NB4 (cell line): ENCODE measurements at regions not wholly inside any gene's neighbourhood (a gene's known extent, or its start where the extent isn't known, plus 50 kb on each side); places are given as distances from the start of the nearest gene placed in this dataset.

Experiments
- POLR2A ChIP-seq: IDR thresholded peaks from 2 replicates; pipeline ENCODE4 v1.6.1; 2011; ENCODE audit warnings: mild to moderate bottlenecking; ENCODE audit not compliant: insufficient read length; ENCODE audit errors: extremely low read depth
- TF ChIP-seq, protein P1 (sequence below): IDR thresholded peaks from one replicate; pipeline ENCODE4 v1.5.1; 2012; ENCODE audit warnings: low read depth, low read length

GRCh38 chr21:36639769-36640168 is 59.1 kb upstream of the SIM2 start:
- TF ChIP-seq, protein P1, sequence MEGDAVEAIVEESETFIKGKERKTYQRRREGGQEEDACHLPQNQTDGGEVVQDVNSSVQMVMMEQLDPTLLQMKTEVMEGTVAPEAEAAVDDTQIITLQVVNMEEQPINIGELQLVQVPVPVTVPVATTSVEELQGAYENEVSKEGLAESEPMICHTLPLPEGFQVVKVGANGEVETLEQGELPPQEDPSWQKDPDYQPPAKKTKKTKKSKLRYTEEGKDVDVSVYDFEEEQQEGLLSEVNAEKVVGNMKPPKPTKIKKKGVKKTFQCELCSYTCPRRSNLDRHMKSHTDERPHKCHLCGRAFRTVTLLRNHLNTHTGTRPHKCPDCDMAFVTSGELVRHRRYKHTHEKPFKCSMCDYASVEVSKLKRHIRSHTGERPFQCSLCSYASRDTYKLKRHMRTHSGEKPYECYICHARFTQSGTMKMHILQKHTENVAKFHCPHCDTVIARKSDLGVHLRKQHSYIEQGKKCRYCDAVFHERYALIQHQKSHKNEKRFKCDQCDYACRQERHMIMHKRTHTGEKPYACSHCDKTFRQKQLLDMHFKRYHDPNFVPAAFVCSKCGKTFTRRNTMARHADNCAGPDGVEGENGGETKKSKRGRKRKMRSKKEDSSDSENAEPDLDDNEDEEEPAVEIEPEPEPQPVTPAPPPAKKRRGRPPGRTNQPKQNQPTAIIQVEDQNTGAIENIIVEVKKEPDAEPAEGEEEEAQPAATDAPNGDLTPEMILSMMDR = no peak
- no peak for TF ChIP-seq POLR2A
